Endothelial cell of umbilical vein (primary cell): ENCODE measurements at regions not wholly inside any gene's neighbourhood (a gene's known extent, or its start where the extent isn't known, plus 50 kb on each side); places are given as distances from the start of the nearest gene placed in this dataset.

ENCODE experiments used
- POLR2A ChIP-seq: IDR thresholded peaks from 2 replicates; pipeline ENCODE4 v1.6.1; 2012; ENCODE audit warnings: low read depth, mild to moderate bottlenecking, control low read depth, low read length
- POLR2AphosphoS5 ChIP-seq: IDR thresholded peaks from 2 replicates; pipeline ENCODE4 v1.6.1; 2012; ENCODE audit warnings: low read depth, mild to moderate bottlenecking, control low read depth, low read length, moderate library complexity; ENCODE audit not compliant: insufficient read depth
- TF ChIP-seq, protein P1 (sequence below), 2 donors: IDR thresholded peaks; 1 replicate in 1 of 2; 2 replicates in 1 of 2; pipeline ENCODE4 v1.5.1; 2011; ENCODE audit warnings: low read length in 2 of 2, mild to moderate bottlenecking in 2 of 2, moderate library complexity in 2 of 2, control low read depth in 1 of 2, inconsistent platforms in 1 of 2, low read depth in 1 of 2; ENCODE audit not compliant: insufficient read depth in 1 of 2; ENCODE audit errors: extremely low read depth in 1 of 2

GRCh38 chr10:44607116-44607515 is 222.2 kb upstream of the CXCL12 start:
- TF ChIP-seq, protein P1, sequence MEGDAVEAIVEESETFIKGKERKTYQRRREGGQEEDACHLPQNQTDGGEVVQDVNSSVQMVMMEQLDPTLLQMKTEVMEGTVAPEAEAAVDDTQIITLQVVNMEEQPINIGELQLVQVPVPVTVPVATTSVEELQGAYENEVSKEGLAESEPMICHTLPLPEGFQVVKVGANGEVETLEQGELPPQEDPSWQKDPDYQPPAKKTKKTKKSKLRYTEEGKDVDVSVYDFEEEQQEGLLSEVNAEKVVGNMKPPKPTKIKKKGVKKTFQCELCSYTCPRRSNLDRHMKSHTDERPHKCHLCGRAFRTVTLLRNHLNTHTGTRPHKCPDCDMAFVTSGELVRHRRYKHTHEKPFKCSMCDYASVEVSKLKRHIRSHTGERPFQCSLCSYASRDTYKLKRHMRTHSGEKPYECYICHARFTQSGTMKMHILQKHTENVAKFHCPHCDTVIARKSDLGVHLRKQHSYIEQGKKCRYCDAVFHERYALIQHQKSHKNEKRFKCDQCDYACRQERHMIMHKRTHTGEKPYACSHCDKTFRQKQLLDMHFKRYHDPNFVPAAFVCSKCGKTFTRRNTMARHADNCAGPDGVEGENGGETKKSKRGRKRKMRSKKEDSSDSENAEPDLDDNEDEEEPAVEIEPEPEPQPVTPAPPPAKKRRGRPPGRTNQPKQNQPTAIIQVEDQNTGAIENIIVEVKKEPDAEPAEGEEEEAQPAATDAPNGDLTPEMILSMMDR (IDR thresholded peaks at IDR 0.05; ENCODE audit: extremely low read depth in 1 of 2, insufficient read depth in 1 of 2, low read depth in 1 of 2, low read length in 2 of 2) = no peak
- TF ChIP-seq POLR2AphosphoS5 (no peak), POLR2A (no peak)
